Stimulated activated CD4-positive, alpha-beta T cell treated with anti-CD3 and anti-CD28 coated beads, TNF-alpha, amount 100 ng/mL, for 4 hours (primary cell): ENCODE measurements at regions not wholly inside any gene's neighbourhood (a gene's known extent, or its start where the extent isn't known, plus 50 kb on each side); places are given as distances from the start of the nearest gene placed in this dataset.
"Not testable (repeated sequence)": the region's sequence is repeated elsewhere in the genome, so short reads cannot be mapped to it uniquely, and the experiment has no call there.

ENCODE experiments used
- DNase-seq, 3 experiments: peaks; one replicate each; pipeline ENCODE4 v3.0.0-alpha.2; 2020; ENCODE audit warnings: low read depth in 3 of 3

DNA sequence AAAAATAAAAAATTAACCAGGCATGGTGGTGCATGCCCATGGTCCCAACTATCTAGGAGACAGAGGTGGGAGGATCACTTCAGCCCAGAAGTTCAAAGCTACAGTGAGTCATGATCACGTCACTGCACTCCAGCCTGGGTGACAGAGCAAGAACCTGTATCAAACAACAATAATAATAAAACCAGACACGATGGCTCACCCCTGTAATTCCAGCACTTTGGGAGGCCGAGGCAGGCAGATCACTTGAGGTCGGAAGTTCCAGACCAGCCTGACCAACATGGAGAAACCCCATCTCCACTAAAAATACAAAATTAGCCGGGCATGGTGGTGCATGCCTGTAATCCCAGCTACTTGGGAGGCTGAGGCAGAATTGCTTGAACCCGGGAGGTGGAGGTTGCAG, 159.4 kb downstream of the SKIDA1 start:
- not testable (repeated sequence) for DNase-seq

DNA sequence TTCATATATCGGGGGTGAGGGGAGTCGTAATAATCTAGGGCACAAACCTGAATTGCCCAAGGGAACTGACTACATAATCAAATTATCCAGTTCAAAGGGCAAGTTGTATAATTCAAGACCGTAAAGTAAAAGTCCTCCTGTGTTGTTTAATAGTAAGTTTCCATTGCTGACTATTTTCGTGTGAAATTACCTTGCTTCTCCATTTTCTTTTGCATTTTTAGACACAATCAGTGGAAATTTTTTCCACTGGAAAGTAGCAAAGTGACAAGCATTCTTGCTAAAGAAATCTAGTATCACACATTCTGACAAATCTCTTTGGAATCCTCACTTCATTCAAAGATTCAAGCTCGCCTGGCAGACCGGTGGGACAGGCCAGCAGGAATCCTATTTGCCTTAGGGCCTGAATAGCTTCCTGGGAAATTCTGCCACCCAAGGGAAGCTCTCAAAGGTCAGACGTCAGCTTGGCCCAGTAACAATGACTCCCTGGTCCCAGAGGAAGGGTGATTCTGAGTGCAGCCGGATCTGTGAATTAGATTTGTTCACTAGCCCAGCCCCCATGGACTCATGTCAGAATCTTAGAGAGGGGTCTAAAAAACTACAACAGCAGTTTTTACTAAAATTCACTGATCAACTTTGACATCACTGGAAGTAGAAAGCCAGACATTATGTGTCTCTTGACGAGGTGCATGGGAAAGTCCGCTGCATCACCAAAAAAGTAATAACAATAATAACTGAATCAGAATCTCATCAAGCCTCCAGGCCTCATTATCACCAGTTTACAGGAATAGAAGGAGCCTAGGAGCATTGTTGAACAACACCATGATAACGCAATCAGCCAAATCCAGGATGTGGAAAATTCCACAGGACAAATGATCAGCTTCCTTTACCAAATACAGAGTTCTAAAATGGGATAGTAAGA, 161.0 kb downstream of the SKIDA1 start:
- DNase-seq: no peak

DNA sequence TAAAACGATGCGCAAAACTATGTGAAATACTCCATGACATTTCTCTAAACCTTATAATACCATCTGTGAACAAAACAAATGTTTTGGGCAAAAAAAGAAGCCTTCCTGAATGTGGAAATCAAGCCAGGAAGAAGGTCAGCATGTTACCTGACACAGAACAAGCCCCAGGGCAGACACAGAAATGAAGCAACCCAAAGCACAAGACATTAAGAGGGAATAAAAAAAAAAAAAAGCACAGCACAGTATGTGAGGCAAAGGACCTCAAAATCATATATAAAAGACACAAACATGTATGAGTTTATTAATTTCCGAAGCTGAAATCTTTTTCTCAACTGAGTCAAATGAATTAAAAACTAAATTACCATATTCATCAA, 161.8 kb downstream of the SKIDA1 start:
- no peak for DNase-seq

DNA sequence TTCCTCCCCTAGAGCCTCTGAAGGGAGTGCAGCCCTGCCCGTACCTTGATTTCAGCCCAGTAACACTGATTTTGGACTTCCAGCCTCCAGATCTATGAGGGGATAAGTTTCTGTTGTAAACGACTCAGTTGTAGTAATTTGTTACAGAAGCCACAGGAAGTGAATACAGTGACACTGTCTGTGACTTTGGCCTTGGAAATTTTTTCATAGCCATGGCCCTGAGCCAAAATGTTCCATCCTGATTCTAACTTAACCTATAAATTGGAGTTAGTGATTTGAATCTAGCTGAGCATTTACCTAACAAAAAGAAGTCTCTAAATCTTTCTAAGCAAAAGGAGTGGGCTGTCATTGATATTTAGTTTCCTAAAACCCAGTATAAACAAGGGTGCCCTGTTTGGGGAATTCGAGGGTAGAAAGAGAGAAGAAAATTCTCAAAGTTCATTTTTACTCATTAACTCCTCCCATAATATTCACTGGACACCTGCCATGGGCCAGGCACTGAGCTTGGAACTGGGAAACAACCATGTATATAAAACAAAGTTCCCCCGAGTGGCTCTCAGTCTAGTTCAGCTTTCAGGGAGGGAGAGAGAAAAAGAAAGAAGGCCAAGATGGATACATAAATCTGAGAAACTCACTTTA, 162.3 kb downstream of the SKIDA1 start:
- no peak for DNase-seq

DNA sequence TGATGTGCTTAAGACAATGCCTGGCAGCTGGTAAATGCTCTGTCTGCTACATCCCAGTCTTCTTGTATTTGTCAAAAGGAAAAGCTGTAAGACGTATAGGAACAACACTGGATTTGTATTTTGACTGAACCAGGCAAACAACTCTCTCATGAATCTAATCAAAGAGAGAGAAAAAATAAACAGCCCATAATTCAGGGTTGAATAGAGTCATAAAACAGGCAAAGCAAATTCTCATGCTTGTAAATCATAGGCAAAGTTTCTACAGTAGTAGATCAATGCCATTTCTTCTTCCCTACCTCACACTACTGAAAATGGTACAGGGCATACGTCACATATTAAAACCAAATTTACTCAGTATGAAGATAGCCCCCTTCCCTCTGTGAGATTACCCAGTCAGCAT, 166.3 kb downstream of the SKIDA1 start:
- no peak for DNase-seq

DNA sequence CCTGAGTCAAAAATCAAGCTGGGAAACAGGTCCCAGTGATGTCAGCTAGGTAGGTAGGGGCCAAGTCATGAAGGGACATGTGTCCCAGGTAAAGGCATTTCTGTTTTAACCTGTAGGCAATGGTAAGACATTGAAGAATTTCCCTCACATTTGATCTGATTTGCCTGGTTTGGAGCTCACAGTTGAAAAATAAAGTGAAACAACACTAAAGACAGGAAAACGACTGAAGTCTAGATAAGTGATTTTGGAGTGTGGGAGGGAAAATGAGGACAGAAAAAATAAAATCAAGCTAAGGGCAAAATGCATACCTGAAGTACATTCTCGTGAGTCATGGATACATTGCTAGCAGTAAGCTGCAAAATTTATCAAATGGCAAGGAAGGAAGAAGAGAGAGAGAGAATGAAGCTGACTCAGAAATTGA, 169.9 kb downstream of the SKIDA1 start:
- no peak for DNase-seq

DNA sequence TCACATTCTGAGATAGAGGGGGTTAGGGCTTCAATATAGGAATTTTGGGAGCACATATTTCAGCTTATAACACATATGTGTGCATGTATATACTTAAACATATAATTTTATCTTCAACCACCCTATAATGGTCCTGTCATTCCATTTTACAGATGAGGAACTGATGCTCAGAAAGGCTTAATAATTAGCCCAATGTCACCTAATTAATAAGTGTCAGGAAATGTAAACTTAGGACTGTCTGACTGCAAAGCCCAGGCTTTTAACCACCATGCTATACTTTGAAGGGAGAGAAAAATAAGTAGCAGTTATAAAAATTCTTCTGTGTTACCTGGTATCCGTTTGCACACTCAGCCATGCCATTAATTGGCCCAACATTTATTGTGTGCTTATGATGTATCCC, 172.6 kb downstream of the SKIDA1 start:
- no peak for DNase-seq

DNA sequence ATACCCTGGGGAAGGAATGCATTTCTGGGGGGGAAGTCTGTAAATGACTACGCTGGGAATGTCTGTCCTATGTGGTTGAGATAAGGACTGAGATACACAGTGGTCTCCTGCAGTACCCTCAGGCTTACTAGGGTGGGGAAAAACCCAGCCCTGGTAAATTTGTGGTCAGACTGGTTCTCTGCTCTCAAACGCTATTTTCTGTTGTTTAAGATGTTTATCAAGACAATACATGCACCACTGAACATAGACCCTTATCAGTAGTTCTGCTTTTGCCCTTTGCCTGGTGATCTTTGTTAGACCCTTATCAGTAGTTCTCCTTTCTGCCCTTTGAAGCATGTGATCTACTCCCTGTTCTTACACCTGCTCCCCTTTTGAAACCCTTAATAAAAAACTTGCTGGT, 173.9 kb downstream of the SKIDA1 start:
- DNase-seq: not testable (repeated sequence)

DNA sequence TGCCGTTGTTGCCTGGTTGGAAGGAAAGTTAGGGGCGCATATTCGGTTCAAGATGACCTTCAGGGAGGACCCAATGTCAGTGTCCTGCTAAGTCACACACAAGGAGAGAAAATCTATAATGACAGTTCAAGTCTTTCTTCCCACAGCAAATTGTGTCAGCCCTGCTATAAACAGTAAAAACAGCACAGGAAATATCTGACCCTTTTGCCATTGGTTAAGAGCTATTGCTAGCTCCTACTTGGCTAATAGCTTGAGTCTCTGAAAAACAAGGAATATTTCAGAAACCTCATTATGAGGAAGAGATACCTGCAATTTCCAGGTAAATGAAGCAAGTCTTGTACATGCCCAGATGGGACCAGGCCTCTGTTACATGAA, 175.6 kb downstream of the SKIDA1 start:
- no peak for DNase-seq

DNA sequence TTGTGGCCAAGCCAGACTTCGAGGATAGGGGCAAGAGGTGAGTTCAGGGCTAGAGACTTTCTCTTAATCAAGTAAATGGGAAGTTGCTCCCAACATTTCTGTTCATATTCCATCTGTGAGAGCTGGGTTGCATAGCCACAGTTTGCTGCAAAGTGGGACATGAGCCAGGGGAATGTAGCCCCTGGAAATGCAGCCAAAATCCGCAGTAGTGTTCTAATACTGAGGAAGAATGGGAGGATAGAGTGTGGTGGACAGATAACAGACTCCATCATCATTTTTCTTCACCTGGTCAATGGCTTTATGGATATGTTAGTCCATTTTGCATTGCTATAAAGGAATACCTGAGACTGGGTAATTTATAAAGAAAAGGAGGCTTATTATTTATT, 177.7 kb downstream of the SKIDA1 start:
- DNase-seq: no peak

DNA sequence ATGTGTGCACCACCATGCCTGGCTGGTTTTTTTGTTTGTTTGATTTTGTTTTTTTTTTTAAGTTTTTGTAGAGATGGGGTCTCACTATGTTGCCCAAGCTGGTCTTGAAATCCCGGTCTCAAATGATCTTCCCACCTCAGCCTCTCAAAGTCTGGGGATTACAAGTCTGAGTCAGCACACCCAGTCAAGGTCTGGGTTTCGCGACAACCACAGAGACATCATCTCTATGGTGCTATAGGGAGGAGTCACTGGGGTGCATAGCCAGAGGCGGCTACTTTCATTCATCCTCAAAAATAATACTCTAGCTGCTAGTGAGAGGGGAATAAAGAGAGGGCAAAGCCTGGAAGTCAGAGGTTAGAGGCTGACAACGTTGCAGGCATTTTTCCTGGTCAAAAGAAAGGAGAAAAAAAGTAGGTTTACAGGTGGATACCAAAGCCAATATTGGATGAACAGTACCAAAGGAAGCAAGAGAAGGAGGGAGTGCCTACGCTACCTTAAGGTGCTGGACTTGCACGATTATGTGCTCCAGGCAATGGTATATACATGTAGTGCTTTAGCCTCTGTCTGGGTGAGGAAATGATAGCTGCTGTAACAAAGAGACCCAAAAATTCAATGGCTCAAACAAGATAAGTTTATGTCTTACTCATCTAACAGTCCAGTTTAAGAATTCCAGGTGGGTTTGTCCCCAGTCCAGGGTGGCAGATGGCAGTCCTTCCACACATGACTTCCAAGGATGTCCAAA, 178.3 kb downstream of the SKIDA1 start:
- DNase-seq: no peak

DNA sequence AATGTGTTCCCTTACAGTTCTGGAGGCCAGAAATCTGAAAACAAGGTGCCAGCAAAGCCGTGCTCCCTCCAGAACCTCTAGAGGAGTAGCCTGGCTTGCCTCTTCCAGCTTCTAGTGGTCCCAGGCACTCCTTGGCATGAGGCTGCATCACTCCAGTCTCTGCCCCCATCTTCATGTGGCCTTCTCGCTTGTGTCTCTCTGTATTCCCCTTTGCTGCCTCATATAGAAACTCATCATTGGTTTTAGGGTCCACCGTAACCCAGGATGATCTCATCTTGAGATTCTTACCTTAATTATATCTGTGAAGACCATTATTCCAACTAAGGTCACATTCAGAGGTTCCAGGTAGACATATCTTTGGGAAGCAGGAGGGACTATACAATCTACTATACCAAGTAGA, 182.4 kb downstream of the SKIDA1 start:
- DNase-seq: no peak

DNA sequence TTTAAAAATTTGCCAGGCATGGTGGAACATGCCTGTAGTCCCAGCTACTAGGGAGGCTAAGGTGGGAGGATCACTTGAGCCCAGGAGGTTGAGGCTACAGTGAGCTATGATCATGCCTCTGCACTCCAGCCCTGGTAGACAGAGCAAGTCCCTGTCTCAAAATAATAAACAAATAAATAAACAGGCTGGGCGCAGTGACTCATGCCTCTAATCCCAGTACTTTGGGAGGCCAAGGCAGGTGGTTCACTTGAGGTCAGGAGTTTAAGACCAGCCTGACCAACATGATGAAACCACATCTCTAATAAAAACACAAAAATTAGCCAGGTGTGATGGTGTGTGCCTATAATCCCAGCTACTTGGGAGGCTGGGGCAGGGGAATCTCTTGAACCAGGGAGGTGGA, 183.0 kb downstream of the SKIDA1 start:
- DNase-seq: not testable (repeated sequence)

DNA sequence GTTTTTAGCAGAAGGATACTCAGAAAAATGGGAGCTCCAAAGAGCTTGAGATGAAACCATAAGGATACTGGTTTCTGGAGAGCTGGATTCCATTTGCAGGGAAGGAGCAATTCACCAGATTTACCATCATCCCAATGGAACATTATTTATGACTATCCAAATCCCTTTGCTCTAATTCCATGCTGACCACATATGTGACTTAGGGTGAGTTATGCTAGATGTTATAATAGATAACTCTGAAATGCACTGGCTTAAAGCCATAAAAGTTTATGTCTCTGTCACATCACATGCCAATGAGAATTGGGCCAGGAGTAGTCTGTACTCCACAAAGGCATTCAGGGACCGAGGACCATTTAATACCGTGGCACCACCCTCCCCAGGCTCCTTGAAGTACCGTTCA, 185.2 kb downstream of the SKIDA1 start:
- no peak for DNase-seq

DNA sequence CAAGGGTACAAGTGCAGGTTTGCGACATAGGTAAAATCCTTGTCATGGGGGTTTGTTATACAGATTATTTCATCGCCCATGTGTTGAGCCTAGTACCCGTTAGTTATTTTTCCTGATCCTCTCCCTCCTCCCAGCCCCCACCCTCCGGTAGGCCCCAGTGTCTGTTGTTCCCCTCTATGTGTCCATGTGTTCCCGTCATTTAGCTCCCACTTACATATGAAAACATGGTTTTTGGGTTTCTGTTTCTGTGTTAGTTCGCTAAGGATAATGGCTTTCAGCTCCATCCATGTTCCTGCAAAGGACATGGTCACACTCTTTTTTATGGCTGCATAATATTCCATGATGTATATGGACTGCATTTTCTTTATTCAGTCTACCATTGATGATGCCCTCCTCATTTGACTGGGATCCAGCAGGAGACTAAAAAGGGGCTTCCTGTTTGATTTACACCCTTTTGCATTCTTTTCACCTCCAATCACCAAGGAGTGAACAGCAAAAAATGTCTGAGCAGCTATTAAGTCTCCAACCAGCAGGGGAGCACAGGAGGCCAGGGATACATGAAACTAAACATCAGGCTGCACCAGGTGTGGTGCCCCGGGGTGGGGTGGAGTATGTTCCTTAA, 188.2 kb downstream of the SKIDA1 start:
- DNase-seq: no peak

DNA sequence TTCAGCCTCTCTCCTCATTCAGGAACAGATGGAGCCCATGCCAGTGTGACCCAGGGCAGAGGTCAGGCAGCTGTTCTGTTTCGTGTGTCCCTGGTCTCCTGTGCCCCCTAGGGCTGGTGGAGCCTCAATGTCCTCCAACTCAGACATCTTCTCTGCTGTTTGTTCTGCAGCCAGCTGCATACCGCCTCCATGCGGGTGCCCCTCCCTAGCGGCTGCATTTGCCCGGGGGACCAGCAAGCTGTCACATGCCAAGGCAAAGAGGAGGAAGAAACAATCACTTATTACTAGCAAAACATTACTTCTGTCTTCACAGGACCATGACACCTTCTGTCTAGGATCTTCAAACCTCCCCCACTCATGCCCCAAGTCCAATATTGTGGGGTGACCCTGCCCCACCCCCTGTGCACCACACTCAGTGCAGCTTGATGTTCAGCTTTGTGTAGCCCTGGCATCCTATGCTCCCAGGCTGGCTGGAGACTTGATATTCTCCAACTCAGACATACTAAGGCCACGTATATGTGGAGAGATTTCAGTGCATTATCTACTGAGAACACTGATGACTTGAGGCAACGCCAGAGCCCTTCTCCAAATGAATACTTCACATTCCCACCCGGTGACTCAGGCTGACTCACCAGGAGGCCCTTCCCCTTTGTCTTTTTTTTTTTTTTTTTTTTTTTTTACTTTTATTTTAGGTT, 188.9 kb downstream of the SKIDA1 start:
- no peak for DNase-seq

DNA sequence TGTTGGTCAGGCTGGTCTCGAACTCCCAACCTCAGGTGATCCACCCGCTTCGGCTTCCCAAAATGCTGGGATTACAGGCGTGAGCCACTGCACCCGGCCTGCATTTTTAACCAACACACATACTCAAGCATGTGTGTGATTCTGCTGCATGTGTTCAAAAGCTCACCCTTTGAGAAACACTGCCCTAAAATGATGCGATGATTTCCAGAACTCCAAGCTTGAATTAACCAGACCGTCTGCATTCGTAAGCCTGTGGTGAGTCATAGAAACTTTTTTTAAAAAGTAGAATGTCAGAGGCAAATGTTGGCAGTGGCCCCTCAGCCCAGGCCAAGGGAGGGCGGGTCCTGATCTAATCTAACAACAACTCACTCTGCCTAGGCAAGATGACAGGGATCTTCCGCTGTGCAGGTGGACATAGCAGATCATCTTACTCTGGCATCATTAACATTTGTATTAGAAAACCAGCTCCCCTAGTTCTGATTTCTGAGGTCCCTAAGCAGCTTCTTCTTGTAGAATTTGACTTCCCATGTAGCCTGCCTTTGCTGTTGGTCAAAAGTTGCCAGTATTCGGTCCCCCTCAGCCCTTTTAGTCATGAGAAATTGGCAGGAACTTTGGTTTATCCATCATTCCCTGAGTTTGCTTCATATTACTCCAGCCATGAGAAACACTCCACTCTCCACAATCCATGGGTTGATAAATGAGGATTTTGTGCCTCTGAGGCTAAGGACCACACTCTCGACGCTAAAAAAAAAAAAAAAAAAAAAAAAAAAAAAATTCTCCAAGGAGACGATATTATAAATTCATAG, 190.4 kb downstream of the SKIDA1 start:
- no peak for DNase-seq

DNA sequence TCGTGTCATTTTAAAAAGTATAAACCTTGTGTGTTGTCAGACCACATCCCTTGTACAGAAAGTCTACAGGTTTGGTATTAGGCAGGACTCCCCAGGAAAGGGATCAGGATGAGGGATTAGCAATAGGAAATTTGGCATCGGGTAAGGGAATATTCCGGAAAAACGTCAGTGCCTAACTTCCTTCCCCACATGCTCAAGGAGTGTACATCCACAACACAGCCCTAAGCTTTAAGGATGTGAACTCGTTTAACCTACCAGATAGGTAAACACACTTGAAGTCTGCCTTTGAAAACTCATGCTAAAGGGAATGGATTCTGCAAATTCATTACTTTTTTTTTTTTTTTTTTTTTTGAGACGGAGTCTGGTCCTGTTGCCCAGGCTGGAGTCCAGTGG, 194.9 kb downstream of the SKIDA1 start:
- DNase-seq: no peak

DNA sequence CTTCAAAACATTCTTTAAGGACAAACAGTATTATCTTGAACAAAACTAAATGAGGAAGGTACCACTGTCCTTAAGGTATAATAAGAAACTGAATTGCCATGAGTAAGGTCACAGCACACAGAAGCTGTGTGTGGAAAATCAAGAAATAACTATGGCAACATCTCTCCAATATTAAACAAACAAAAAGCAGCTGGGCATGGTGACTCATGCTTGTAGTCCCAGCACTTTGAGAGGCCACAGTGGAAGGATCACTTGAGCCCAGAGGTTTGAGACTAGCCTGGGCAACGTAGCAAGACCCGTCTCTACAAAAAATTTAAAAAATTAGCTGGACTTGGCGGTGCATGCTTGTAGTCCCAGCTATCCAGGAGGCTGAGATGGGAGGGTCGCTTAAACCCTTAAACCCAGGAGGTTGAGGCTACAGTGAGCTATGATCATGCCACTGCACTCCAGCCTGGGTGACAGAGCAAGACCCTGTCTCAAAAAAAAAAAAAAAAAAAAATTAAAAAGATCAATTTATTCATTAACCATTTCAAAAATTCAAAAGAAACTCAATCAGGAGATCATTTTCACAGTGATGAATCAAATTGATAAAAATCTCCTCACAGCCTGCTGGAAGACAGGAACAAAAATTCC, 195.4 kb downstream of the SKIDA1 start:
- no peak for DNase-seq

DNA sequence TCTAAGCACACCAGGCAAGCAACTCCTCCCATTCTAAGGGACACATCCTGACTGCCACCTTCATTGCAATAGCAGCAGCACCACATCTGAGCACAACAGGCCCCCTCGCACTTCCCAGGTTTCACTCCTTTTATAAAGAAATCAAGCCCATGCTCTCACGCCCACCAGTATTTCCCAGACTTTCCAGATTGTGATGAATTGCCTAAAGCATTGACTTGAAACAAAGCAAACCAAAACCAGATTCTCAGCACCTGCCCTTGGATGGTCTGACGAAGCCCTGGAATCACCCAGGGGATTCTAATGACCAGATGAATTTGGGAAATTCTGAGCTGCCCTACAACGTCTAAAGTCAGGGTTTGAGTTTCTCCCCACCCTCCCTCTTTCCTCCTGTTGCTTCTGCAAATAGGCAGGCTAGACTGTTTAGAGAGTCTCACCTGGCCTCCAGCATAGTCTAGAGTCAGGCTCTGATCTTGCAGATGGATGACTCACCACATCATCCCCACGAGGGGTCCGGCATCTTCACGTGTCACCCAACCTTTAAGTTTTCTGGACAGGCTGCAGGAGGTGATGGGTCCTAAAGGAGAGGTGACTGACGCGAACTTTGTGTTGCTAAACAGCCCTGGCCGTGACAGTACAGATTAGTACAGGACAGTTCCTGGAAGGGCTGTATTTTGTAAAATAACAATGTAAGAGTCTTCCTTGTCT, 198.0 kb downstream of the SKIDA1 start:
- no peak for DNase-seq
